Neural cell (in vitro differentiated cells): ENCODE measurements at regions not wholly inside any gene's neighbourhood (a gene's known extent, or its start where the extent isn't known, plus 50 kb on each side); places are given as distances from the start of the nearest gene placed in this dataset.

Experiments
- CTCF ChIP-seq: fragments of 450-650 bp; IDR thresholded peaks from 2 replicates; pipeline ENCODE4 v1.5.1; 2014; ENCODE audit warnings: antibody characterized with exemption, mild to moderate bottlenecking, moderate library complexity; ENCODE audit not compliant: poor library complexity, severe bottlenecking
- EZH2 ChIP-seq: fragments of 200-600, 300-800 bp; shearing (Covaris generic), sonication (generic); IDR thresholded peaks from 2 replicates; pipeline ENCODE4 v1.6.1; 2014; ENCODE audit warnings: antibody characterized with exemption, low read length, borderline replicate concordance, mild to moderate bottlenecking; ENCODE audit not compliant: insufficient read depth, poor library complexity, severe bottlenecking
- POLR2AphosphoS5 ChIP-seq: IDR thresholded peaks from 2 replicates; pipeline ENCODE4 v1.6.1; 2012
- RAD21 ChIP-seq: fragments of 450-650 bp; conservative IDR thresholded peaks from 2 replicates; pipeline ENCODE4 v1.6.1; 2014; ENCODE audit warnings: antibody characterized with exemption, mild to moderate bottlenecking, moderate library complexity
- REST ChIP-seq: IDR thresholded peaks from 2 replicates; pipeline ENCODE4 v1.6.1; 2012; ENCODE audit warnings: borderline replicate concordance

DNA sequence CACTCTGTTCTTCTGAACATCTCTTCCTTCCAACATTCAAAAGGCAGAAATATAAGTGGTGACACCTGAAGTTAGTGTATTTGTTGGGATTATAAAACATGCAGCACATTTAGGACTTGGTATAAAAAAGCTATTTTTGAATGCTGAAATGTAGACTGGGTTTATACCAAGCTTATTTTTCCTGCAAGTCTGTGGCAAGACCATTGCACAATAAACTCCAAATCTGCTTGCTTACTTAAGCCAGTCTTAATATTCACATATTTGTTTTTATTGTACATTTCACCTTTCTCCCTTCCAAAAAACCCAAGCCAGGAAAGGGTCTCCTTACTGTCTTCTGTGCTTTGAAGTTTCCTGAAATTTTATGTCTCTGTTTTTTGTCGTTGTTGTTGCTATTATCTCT lies 63.7 kb downstream of the FHIP1A start:
- no peak for TF ChIP-seq POLR2AphosphoS5
- TF ChIP-seq CTCF: no peak
- no peak for TF ChIP-seq REST
- no peak for TF ChIP-seq EZH2
- no peak for TF ChIP-seq RAD21
